LNCaP clone FGC (cell line): ENCODE measurements at regions not wholly inside any gene's neighbourhood (a gene's known extent, or its start where the extent isn't known, plus 50 kb on each side); places are given as distances from the start of the nearest gene placed in this dataset.
A peak's percentile ranks its signal among the peaks of the same experiment; 100 is the strongest.
"Not testable (repeated sequence)": the region's sequence is repeated elsewhere in the genome, so short reads cannot be mapped to it uniquely, and the experiment has no call there.

Experiments used
- DNase-seq: peaks from one replicate; pipeline ENCODE4 v3.0.0-alpha.2; 2011; ENCODE audit warnings: low read depth
- H3K4me3 ChIP-seq: 2 replicates; pipeline ENCODE4 v1.5.1; 2011; ENCODE audit warnings: mild to moderate bottlenecking, low read depth, low read length, control low read depth
- TF ChIP-seq, protein P1 (sequence below): IDR thresholded peaks from 2 replicates; pipeline ENCODE4 v1.5.1; 2012; ENCODE audit warnings: mild to moderate bottlenecking; ENCODE audit not compliant: control insufficient read depth, insufficient read depth; ENCODE audit errors: extremely low read depth

GRCh38 chr7:122248472-122248871 lies 56.1 kb downstream of the FEZF1 start:
- TF ChIP-seq, protein P1, sequence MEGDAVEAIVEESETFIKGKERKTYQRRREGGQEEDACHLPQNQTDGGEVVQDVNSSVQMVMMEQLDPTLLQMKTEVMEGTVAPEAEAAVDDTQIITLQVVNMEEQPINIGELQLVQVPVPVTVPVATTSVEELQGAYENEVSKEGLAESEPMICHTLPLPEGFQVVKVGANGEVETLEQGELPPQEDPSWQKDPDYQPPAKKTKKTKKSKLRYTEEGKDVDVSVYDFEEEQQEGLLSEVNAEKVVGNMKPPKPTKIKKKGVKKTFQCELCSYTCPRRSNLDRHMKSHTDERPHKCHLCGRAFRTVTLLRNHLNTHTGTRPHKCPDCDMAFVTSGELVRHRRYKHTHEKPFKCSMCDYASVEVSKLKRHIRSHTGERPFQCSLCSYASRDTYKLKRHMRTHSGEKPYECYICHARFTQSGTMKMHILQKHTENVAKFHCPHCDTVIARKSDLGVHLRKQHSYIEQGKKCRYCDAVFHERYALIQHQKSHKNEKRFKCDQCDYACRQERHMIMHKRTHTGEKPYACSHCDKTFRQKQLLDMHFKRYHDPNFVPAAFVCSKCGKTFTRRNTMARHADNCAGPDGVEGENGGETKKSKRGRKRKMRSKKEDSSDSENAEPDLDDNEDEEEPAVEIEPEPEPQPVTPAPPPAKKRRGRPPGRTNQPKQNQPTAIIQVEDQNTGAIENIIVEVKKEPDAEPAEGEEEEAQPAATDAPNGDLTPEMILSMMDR: no peak
- H3K4me3 ChIP-seq: no peak overlapping the region
- DNase-seq: no peak

DNA sequence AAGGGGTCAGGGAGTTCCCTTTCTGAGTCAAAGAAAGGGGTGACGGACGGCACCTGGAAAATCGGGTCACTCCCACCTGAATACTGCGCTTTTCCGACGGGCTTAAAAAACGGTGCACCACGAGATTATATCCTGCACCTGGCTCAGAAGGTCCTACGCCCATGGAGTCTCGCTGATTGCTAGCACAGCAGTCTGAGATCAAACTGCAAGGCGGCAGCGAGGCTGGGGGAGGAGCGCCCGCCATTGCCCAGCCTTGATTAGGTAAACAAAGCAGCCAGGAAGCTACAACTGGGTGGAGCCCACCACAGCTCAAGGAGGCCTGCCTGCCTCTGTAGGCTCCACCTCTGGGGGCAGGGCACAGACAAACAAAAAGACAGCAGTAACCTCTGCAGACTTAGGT lies 65.8 kb downstream of the FEZF1 start:
- peak overlapping the region; percentile 61 for H3K4me3 ChIP-seq
- not testable (repeated sequence) for DNase-seq

GRCh38 chr7:122238297-122238696 lies 66.3 kb downstream of the FEZF1 start:
- peak overlapping the region; percentile 61 for H3K4me3 ChIP-seq
- DNase-seq: not testable (repeated sequence)

GRCh38 chr7:122225874-122226273 lies 78.7 kb downstream of the FEZF1 start:
- DNase-seq: no peak
- no peak overlapping the region for H3K4me3 ChIP-seq
- TF ChIP-seq, protein P1: no peak

DNA sequence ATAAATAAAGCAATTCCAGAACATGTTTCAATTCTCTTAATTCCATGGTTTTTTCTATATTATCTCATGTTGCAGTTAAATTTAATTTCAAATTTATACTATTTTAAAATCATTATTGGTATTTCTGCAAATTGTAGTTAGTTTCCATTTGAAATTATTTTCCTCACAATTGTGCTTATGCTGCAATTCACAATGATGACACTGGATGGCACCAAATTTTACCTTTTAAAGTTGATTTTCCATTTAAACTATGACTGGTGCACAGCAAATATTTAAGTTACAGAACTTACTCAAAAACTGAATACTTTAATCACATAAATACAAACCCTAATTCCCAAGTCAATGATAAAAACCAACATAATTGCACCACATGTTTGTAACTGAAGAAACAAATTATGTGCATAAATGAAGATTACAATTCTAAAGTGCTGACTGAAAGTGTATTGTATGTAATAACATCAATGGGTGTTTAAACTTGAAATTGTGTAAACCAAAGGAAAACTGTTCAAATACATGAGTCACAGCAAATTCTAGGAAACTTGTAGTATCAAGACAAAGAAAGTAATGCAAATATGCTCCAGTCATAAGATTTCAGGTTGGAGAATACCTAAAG lies 75.3 kb upstream of the AASS start:
- H3K4me3 ChIP-seq: no peak overlapping the region
- no peak for DNase-seq
- TF ChIP-seq, protein P1: peak; percentile 71

- TF ChIP-seq, protein P1: no peak
- no peak overlapping the region for H3K4me3 ChIP-seq
- DNase-seq: peak; percentile 56
These were observed 73.1 kb upstream of the AASS start for GRCh38 chr7:122217125-122217524.

GRCh38 chr7:122212754-122213153 lies 68.7 kb upstream of the AASS start:
- no peak overlapping the region for H3K4me3 ChIP-seq
- TF ChIP-seq, protein P1: no peak
- DNase-seq: no peak

DNA sequence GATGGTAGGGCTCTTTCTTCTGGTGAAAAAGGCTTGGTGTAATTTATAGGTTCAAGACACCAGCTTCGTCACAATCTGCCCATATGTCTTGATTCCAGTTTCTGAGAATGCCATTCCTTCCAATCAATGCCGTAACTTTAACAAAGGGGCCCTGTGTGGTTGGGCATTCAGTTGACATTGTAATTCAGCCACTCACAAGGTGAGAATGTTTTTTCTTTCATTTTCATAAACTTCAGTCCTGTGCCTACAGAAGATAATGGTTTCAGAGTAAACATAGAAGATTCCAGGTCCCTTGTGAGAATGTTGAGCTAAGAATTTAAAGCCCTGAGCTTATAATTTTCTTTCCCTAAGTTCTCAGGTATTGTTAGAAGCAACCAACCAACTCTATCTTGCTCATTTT lies 67.3 kb upstream of the AASS start:
- TF ChIP-seq, protein P1: no peak
- H3K4me3 ChIP-seq: no peak overlapping the region
- no peak for DNase-seq
